ENCODE measurements at regions not wholly inside any gene's neighbourhood (a gene's known extent, or its start where the extent isn't known, plus 50 kb on each side); places are given as distances from the start of the nearest gene placed in this dataset.

GRCh38 chr1:43008115-43009060 lies 49.7 kb upstream of the SLC2A1 start:
- peak; percentile 97 for TF ChIP-seq TEAD4 (IDR thresholded peaks at IDR 0.05)
- TF ChIP-seq, protein P1, sequence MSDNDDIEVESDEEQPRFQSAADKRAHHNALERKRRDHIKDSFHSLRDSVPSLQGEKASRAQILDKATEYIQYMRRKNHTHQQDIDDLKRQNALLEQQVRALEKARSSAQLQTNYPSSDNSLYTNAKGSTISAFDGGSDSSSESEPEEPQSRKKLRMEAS (IDR thresholded peaks at IDR 0.05): peak; percentile 89
- peak; percentile 99 for TF ChIP-seq EP300 (IDR thresholded peaks at IDR 0.05; ENCODE audit: borderline replicate concordance)
- TF ChIP-seq CREB1 (IDR thresholded peaks at IDR 0.05; ENCODE audit: low read depth): 0 out of 2 replicates have a peak, but pooled peaks have one; percentile 28
- peak; percentile 27; the same call in 1 of the 2 replicates for TF ChIP-seq RAD21 (IDR thresholded peaks at IDR 0.05; ENCODE audit: low read depth)
- no peak for TF ChIP-seq TAF1 (IDR thresholded peaks at IDR 0.05; ENCODE audit: low read depth)
- TF ChIP-seq EGR1 (IDR thresholded peaks at IDR 0.05): peak; percentile 63; the same call in 1 of the 2 replicates
- TF ChIP-seq FOXM1 (IDR thresholded peaks at IDR 0.05; ENCODE audit: borderline replicate concordance, low read depth): peak; percentile 99
- TF ChIP-seq, protein P2, sequence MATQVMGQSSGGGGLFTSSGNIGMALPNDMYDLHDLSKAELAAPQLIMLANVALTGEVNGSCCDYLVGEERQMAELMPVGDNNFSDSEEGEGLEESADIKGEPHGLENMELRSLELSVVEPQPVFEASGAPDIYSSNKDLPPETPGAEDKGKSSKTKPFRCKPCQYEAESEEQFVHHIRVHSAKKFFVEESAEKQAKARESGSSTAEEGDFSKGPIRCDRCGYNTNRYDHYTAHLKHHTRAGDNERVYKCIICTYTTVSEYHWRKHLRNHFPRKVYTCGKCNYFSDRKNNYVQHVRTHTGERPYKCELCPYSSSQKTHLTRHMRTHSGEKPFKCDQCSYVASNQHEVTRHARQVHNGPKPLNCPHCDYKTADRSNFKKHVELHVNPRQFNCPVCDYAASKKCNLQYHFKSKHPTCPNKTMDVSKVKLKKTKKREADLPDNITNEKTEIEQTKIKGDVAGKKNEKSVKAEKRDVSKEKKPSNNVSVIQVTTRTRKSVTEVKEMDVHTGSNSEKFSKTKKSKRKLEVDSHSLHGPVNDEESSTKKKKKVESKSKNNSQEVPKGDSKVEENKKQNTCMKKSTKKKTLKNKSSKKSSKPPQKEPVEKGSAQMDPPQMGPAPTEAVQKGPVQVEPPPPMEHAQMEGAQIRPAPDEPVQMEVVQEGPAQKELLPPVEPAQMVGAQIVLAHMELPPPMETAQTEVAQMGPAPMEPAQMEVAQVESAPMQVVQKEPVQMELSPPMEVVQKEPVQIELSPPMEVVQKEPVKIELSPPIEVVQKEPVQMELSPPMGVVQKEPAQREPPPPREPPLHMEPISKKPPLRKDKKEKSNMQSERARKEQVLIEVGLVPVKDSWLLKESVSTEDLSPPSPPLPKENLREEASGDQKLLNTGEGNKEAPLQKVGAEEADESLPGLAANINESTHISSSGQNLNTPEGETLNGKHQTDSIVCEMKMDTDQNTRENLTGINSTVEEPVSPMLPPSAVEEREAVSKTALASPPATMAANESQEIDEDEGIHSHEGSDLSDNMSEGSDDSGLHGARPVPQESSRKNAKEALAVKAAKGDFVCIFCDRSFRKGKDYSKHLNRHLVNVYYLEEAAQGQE (IDR thresholded peaks at IDR 0.05; ENCODE audit: low read depth): no peak
- TF ChIP-seq USF1 (IDR thresholded peaks at IDR 0.05): no peak
- no peak for TF ChIP-seq YY1 (IDR thresholded peaks at IDR 0.05; ENCODE audit: low read depth)

Measured in Ishikawa (cell line).